ENCODE measurements at regions not wholly inside any gene's neighbourhood (a gene's known extent, or its start where the extent isn't known, plus 50 kb on each side); places are given as distances from the start of the nearest gene placed in this dataset.
"Not testable (repeated sequence)": the region's sequence is repeated elsewhere in the genome, so short reads cannot be mapped to it uniquely, and the experiment has no call there.

DNA sequence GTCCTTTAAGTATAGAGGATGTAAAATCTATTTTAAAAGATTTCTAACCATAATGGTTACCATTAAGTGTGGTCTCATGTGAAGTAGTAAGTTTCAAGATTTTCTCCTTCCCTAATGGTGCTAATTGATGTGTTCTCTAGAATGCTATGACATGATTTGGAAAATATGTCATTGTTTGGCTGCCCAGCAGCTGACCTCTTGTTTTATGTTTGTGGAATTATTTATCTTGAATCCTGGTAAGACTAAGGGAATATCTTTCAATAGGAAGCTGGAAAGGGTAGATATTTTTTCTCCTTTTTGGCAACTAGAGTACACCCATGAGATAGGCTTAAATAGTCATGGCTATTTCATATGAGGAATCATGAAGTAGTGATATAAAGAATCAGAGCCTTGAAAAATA, 139.8 kb upstream of the CHODL start:
- Mint-ChIP-seq H3K4me3 (ENCODE audit: low read depth) (no peak overlapping the region), H3K36me3 (ENCODE audit: insufficient read depth) (no peaks in the 10 kb centered on the region)
- no peak for TF ChIP-seq CTCF (IDR thresholded peaks at IDR 0.05; ENCODE audit: unreplicated experiment)

GRCh38 chr21:18096413-18096812, 148.2 kb upstream of the CHODL start:
- peaks cover 48% of the 10 kb centered on the region for H3K9me3 Mint-ChIP-seq (ENCODE audit: low read depth)
- not testable (repeated sequence) for H3K36me3 Mint-ChIP-seq (ENCODE audit: insufficient read depth); DNase-seq (ENCODE audit: low spot score, unreplicated experiment); H3K27me3 Mint-ChIP-seq; H3K4me3 Mint-ChIP-seq (ENCODE audit: low read depth); H3K4me1 Mint-ChIP-seq (ENCODE audit: low read depth); H3K27ac Mint-ChIP-seq

More for the DNA sequence above, 139.8 kb upstream of the CHODL start:
- no peaks in the 10 kb centered on the region for H3K4me1 Mint-ChIP-seq (ENCODE audit: low read depth)
- H3K27ac Mint-ChIP-seq: no peak overlapping the region
- H3K27me3 Mint-ChIP-seq: no peaks in the 10 kb centered on the region
- H3K9me3 Mint-ChIP-seq (ENCODE audit: low read depth): peaks cover 4% of the 10 kb centered on the region
- DNase-seq (ENCODE audit: low spot score, unreplicated experiment): no peak

- no peak for DNase-seq (ENCODE audit: low spot score, unreplicated experiment)
- Mint-ChIP-seq H3K4me1 (ENCODE audit: low read depth) (no peaks in the 10 kb centered on the region), H3K36me3 (ENCODE audit: insufficient read depth) (no peaks in the 10 kb centered on the region), H3K9me3 (ENCODE audit: low read depth) (peaks cover 11% of the 10 kb centered on the region), H3K27me3 (no peaks in the 10 kb centered on the region), H3K27ac (no peak overlapping the region), H3K4me3 (ENCODE audit: low read depth) (no peak overlapping the region)
- TF ChIP-seq CTCF (IDR thresholded peaks at IDR 0.05; ENCODE audit: unreplicated experiment): no peak
Measured at GRCh38 chr21:18089786-18090185, 154.8 kb upstream of the CHODL start.

- no peak for DNase-seq (ENCODE audit: low spot score, unreplicated experiment)
- TF ChIP-seq CTCF (IDR thresholded peaks at IDR 0.05; ENCODE audit: unreplicated experiment): no peak
- H3K27me3 Mint-ChIP-seq: no peaks in the 10 kb centered on the region
- no peaks in the 10 kb centered on the region for H3K36me3 Mint-ChIP-seq (ENCODE audit: insufficient read depth)
- no peak overlapping the region for H3K27ac Mint-ChIP-seq
- no peaks in the 10 kb centered on the region for H3K4me1 Mint-ChIP-seq (ENCODE audit: low read depth)
- H3K4me3 Mint-ChIP-seq (ENCODE audit: low read depth): no peak overlapping the region
- no peaks in the 10 kb centered on the region for H3K9me3 Mint-ChIP-seq (ENCODE audit: low read depth)
Measured at GRCh38 chr21:18070392-18070791, 174.2 kb upstream of the CHODL start.

DNA sequence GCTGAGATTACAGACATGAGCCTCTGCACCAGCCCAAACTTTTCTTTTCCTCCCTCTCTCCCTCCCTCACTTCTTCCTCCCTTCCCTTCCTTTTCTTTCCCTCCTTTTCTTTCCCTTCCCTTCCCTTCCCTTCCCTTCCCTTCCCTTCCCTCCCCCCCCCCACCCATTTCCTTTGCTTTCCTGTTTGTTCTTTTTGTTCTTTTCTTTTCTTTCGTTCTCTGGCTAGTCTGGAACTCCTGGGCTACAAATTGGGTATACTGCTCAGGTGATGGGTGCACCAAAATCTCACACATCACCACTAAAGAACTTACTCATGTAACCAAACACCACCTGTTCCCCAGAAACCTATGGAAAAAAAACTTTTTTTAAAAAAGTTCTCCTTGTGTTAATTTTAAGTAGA, 174.8 kb upstream of the CHODL start:
- H3K27me3 Mint-ChIP-seq: no peaks in the 10 kb centered on the region
- no peak for TF ChIP-seq CTCF (IDR thresholded peaks at IDR 0.05; ENCODE audit: unreplicated experiment)

GRCh38 chr21:18060402-18060801, 184.2 kb upstream of the CHODL start:
- no peaks in the 10 kb centered on the region for H3K27me3 Mint-ChIP-seq

More for the DNA sequence above, 174.8 kb upstream of the CHODL start:
- no peak for DNase-seq (ENCODE audit: low spot score, unreplicated experiment)
- Mint-ChIP-seq H3K4me1 (ENCODE audit: low read depth) (no peaks in the 10 kb centered on the region), H3K4me3 (ENCODE audit: low read depth) (no peak overlapping the region), H3K36me3 (ENCODE audit: insufficient read depth) (no peaks in the 10 kb centered on the region), H3K9me3 (ENCODE audit: low read depth) (no peaks in the 10 kb centered on the region), H3K27ac (no peak overlapping the region)

More at GRCh38 chr21:18060402-18060801, 184.2 kb upstream of the CHODL start:
- DNase-seq (ENCODE audit: low spot score, unreplicated experiment): no peak
- Mint-ChIP-seq H3K27ac (no peak overlapping the region), H3K36me3 (ENCODE audit: insufficient read depth) (no peaks in the 10 kb centered on the region), H3K9me3 (ENCODE audit: low read depth) (no peaks in the 10 kb centered on the region), H3K4me1 (ENCODE audit: low read depth) (peaks cover 4% of the 10 kb centered on the region), H3K4me3 (ENCODE audit: low read depth) (no peak overlapping the region)
- TF ChIP-seq CTCF (IDR thresholded peaks at IDR 0.05; ENCODE audit: unreplicated experiment): no peak
